Tibial nerve (tissue), 4 donors: ENCODE measurements at regions not wholly inside any gene's neighbourhood (a gene's known extent, or its start where the extent isn't known, plus 50 kb on each side); places are given as distances from the start of the nearest gene placed in this dataset.
"Not testable (repeated sequence)": the region's sequence is repeated elsewhere in the genome, so short reads cannot be mapped to it uniquely, and the experiment has no call there.

Experiments used
- DNase-seq, 2 donors: peaks; one replicate each; pipeline ENCODE4 v3.0.0-alpha.2; 2019; ENCODE audit warnings: low spot score in 2 of 2
- H3K27ac ChIP-seq, 4 donors: fragments of 200-600 bp; sonication (generic) in 3 of 4; one replicate each; pipeline ENCODE4 v1.5.1; 2017 to 2019; ENCODE audit warnings: mild to moderate bottlenecking in 1 of 4
- H3K27me3 ChIP-seq, 2 donors: fragments of 200-600 bp; sonication (generic) in 1 of 2; one replicate each; pipeline versions ENCODE4 v1.5.1 to v1.6.0; 2017 to 2019
- H3K36me3 ChIP-seq, 3 donors: fragments of 200-600 bp; sonication (generic); one replicate each; pipeline ENCODE4 v1.5.1; 2018 to 2019
- H3K4me1 ChIP-seq, 4 donors: fragments of 200-600 bp; sonication (generic) in 3 of 4; one replicate each; pipeline ENCODE4 v1.5.1; 2017 to 2019
- H3K4me3 ChIP-seq, 4 donors: fragments of 200-600 bp; sonication (generic) in 3 of 4; one replicate each; pipeline ENCODE4 v1.5.1; 2017 to 2019; ENCODE audit warnings: mild to moderate bottlenecking in 1 of 4, moderate library complexity in 1 of 4
- H3K9me3 ChIP-seq, 4 donors: fragments of 200-600 bp; sonication (generic) in 3 of 4; one replicate each; pipeline ENCODE4 v1.5.1; 2017 to 2019
- CTCF ChIP-seq, 5 experiments: fragments of 200-600 bp in 3 of 5; fragments of 450-650 bp in 2 of 5; sonication (generic) in 3 of 5; IDR thresholded peaks; one replicate each; pipeline ENCODE4 v1.5.1; 2016 to 2019; ENCODE audit warnings: antibody characterized with exemption in 5 of 5, mild to moderate bottlenecking in 3 of 5, moderate library complexity in 2 of 5
- EP300 ChIP-seq, 2 donors: sonication (generic); formaldehyde crosslinking; IDR thresholded peaks; one replicate each; pipeline ENCODE4 v1.6.1; 2017; ENCODE audit warnings: antibody characterized with exemption in 2 of 2, mild to moderate bottlenecking in 1 of 2
- POLR2A ChIP-seq, 2 donors: fragments of 450-650 bp; IDR thresholded peaks; one replicate each; pipeline ENCODE4 v1.6.1; 2017; ENCODE audit warnings: antibody characterized with exemption in 2 of 2, mild to moderate bottlenecking in 2 of 2, moderate library complexity in 2 of 2
- WGBS, 2 donors: methylation state at CpG; one replicate each; pipeline ENCODE4 v1.1.5; 2018; 5-methylcytosine and 5-hydroxymethylcytosine counted together

DNA sequence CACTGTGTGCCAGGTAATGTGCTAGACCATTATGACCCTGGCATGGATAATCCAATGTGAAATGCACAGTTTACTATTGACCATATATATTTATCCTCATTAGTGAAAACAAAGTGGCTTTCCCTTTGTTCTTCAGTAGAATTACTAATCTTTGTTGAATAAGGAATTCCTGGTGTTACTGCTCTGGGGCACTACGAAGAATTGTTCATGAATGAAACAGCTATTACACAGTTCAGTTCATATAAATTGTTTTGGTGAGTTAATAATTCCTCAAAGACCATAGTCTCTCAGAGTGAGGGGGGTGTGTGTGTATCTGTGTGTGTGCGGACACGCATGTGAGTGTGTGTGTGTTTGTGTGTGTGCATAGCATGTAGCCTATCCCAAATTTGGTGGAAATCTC, 668.0 kb upstream of the MBL2 start:
- Histone ChIP-seq H3K4me3 (no peak overlapping the region), H3K4me1 (no peaks in the 10 kb centered on the region), H3K27me3 (no peaks in the 10 kb centered on the region), H3K36me3 (no peaks in the 10 kb centered on the region), H3K9me3 (no peaks in the 10 kb centered on the region), H3K27ac (no peak overlapping the region)
- WGBS, 2 donors, result 89 to 90% methylated on average over 3 of the region's 3 CpGs
- no peak for DNase-seq
- TF ChIP-seq EP300 (IDR thresholded peaks at IDR 0.05), result no peak
- TF ChIP-seq CTCF (IDR thresholded peaks at IDR 0.05), result no peak
- no peak for TF ChIP-seq POLR2A (IDR thresholded peaks at IDR 0.05)

GRCh38 chr10:53439075-53439474, 666.5 kb upstream of the MBL2 start:
- not testable (repeated sequence) for DNase-seq, H3K4me3 ChIP-seq, H3K27me3 ChIP-seq, H3K36me3 ChIP-seq, H3K27ac ChIP-seq, H3K9me3 ChIP-seq, H3K4me1 ChIP-seq
- 62 to 65% methylated on average over 9 of the region's 9 CpGs for WGBS, 2 donors

- TF ChIP-seq POLR2A (IDR thresholded peaks at IDR 0.05) (no peak), EP300 (IDR thresholded peaks at IDR 0.05) (no peak), CTCF (IDR thresholded peaks at IDR 0.05) (no peak)
- Histone ChIP-seq H3K4me3 (no peak overlapping the region), H3K27ac (no peak overlapping the region), H3K27me3 (no peaks in the 10 kb centered on the region), H3K4me1 (no peaks in the 10 kb centered on the region), H3K9me3 (no peaks in the 10 kb centered on the region), H3K36me3 (no peaks in the 10 kb centered on the region)
- DNase-seq, result no peak
- 72 to 74% methylated on average over 4 of the region's 4 CpGs for WGBS, 2 donors
These were observed 661.8 kb upstream of the MBL2 start for GRCh38 chr10:53434413-53434812.

- H3K27me3 ChIP-seq, result no peaks in the 10 kb centered on the region
- TF ChIP-seq CTCF (IDR thresholded peaks at IDR 0.05) (no peak), EP300 (IDR thresholded peaks at IDR 0.05) (no peak), POLR2A (IDR thresholded peaks at IDR 0.05) (no peak)
- no peak overlapping the region for H3K27ac ChIP-seq
- no peak overlapping the region for H3K4me3 ChIP-seq
- no peaks in the 10 kb centered on the region for H3K4me1 ChIP-seq
- no peaks in the 10 kb centered on the region for H3K36me3 ChIP-seq
- H3K9me3 ChIP-seq, result no peaks in the 10 kb centered on the region
- 85 to 89% methylated on average over 2 of the region's 2 CpGs for WGBS, 2 donors
- DNase-seq, result no peak
These were observed 659.5 kb upstream of the MBL2 start for GRCh38 chr10:53432035-53432434.

GRCh38 chr10:53430974-53431373, 658.4 kb upstream of the MBL2 start:
- no peak for TF ChIP-seq CTCF (IDR thresholded peaks at IDR 0.05)
- no peak for TF ChIP-seq EP300 (IDR thresholded peaks at IDR 0.05)
- TF ChIP-seq POLR2A (IDR thresholded peaks at IDR 0.05), result no peak
- H3K36me3 ChIP-seq, result no peaks in the 10 kb centered on the region
- no peaks in the 10 kb centered on the region for H3K27me3 ChIP-seq
- 54 to 69% methylated on average over 4 of the region's 4 CpGs for WGBS, 2 donors
- H3K27ac ChIP-seq, result no peak overlapping the region
- DNase-seq, result no peak
- H3K4me3 ChIP-seq, result no peak overlapping the region
- H3K9me3 ChIP-seq, result no peaks in the 10 kb centered on the region
- no peaks in the 10 kb centered on the region for H3K4me1 ChIP-seq
